Liver (tissue), 8 donors: ENCODE measurements at regions not wholly inside any gene's neighbourhood (a gene's known extent, or its start where the extent isn't known, plus 50 kb on each side); places are given as distances from the start of the nearest gene placed in this dataset.

Experiments
- DNase-seq: peaks from one replicate; pipeline ENCODE4 v3.0.0-alpha.2; 2017; ENCODE audit warnings: low spot score
- H3K27ac ChIP-seq, 2 donors: one replicate each; pipeline ENCODE4 v1.7.0; 2013; ENCODE audit warnings: inconsistent platforms in 2 of 2, low read length in 2 of 2, control low read depth in 1 of 2, low read depth in 1 of 2, mild to moderate bottlenecking in 1 of 2
- H3K27me3 ChIP-seq, 4 donors: one replicate each; pipeline versions ENCODE4 v1.6.1 to v1.7.0; 2013; ENCODE audit warnings: low read length in 3 of 4, inconsistent platforms in 1 of 4, mild to moderate bottlenecking in 1 of 4, moderate library complexity in 1 of 4; ENCODE audit not compliant: control insufficient read depth in 4 of 4, insufficient read depth in 4 of 4
- H3K36me3 ChIP-seq, 4 donors: one replicate each; pipeline versions ENCODE4 v1.6.1 to v1.7.0; 2013; ENCODE audit warnings: low read length in 3 of 4, mild to moderate bottlenecking in 3 of 4, low read depth in 1 of 4, moderate library complexity in 1 of 4; ENCODE audit not compliant: control insufficient read depth in 4 of 4, insufficient read depth in 3 of 4
- H3K4me1 ChIP-seq, 4 donors: one replicate each; pipeline versions ENCODE4 v1.6.1 to v1.7.0; 2013; ENCODE audit warnings: low read length in 3 of 4, mild to moderate bottlenecking in 3 of 4, moderate library complexity in 1 of 4; ENCODE audit not compliant: control insufficient read depth in 4 of 4, insufficient read depth in 4 of 4
- H3K4me3 ChIP-seq, 3 donors: one replicate each; pipeline versions ENCODE4 v1.6.1 to v1.7.0; 2013; ENCODE audit warnings: low read length in 3 of 3, control low read depth in 1 of 3, low read depth in 1 of 3, mild to moderate bottlenecking in 1 of 3
- H3K9ac ChIP-seq, 2 donors: one replicate each; pipeline ENCODE4 v1.7.0; 2013; ENCODE audit warnings: low read length in 2 of 2, mild to moderate bottlenecking in 2 of 2, moderate library complexity in 2 of 2, control low read depth in 1 of 2, low read depth in 1 of 2
- H3K9me3 ChIP-seq, 4 donors: one replicate each; pipeline versions ENCODE4 v1.6.1 to v1.7.0; 2013; ENCODE audit warnings: low read length in 3 of 4; ENCODE audit not compliant: control insufficient read depth in 4 of 4
- ATF3 ChIP-seq: IDR thresholded peaks from 2 replicates; pipeline ENCODE4 v1.6.1; 2016; ENCODE audit warnings: antibody characterized with exemption
- CTCF ChIP-seq: fragments of 150-350 bp; IDR thresholded peaks from 2 replicates; pipeline ENCODE4 v1.5.1; 2017; ENCODE audit warnings: improper control_type of control experiment, low read depth, low read length; ENCODE audit not compliant: missing input control
- EGR1 ChIP-seq, 2 donors: IDR thresholded peaks; 2 replicates each; pipeline ENCODE4 v1.6.1; 2016 to 2018; ENCODE audit warnings: antibody characterized with exemption in 2 of 2, low read depth in 2 of 2
- FOXA2 ChIP-seq: IDR thresholded peaks from 2 replicates; pipeline ENCODE4 v1.6.1; 2016; ENCODE audit warnings: antibody characterized with exemption
- GABPA ChIP-seq, 2 donors: IDR thresholded peaks in 1 of 2; conservative IDR thresholded peaks in 1 of 2; 2 replicates each; pipeline ENCODE4 v1.6.1; 2016; ENCODE audit warnings: antibody characterized with exemption in 2 of 2, mild to moderate bottlenecking in 1 of 2, moderate library complexity in 1 of 2
- HNF4A ChIP-seq, 2 donors: conservative IDR thresholded peaks; 2 replicates each; pipeline ENCODE4 v1.6.1; 2016; ENCODE audit warnings: antibody characterized with exemption in 2 of 2, mild to moderate bottlenecking in 2 of 2
- HNF4G ChIP-seq: IDR thresholded peaks from 2 replicates; pipeline ENCODE4 v1.6.1; 2016; ENCODE audit warnings: antibody characterized with exemption
- JUND ChIP-seq, 2 donors: IDR thresholded peaks; 2 replicates each; pipeline ENCODE4 v1.6.1; 2016; ENCODE audit warnings: antibody characterized with exemption in 2 of 2
- NR2F2 ChIP-seq: IDR thresholded peaks from 2 replicates; pipeline ENCODE4 v1.6.1; 2016; ENCODE audit warnings: antibody characterized with exemption
- RAD21 ChIP-seq, 2 donors: IDR thresholded peaks; 2 replicates each; pipeline ENCODE4 v1.6.1; 2016; ENCODE audit warnings: antibody characterized with exemption in 2 of 2, mild to moderate bottlenecking in 2 of 2
- RXRA ChIP-seq, 2 donors: IDR thresholded peaks; 2 replicates each; pipeline ENCODE4 v1.6.1; 2017 to 2018; ENCODE audit warnings: antibody characterized with exemption in 2 of 2, mild to moderate bottlenecking in 1 of 2
- SP1 ChIP-seq: IDR thresholded peaks from 2 replicates; pipeline ENCODE4 v1.6.1; 2018; ENCODE audit warnings: antibody characterized with exemption, mild to moderate bottlenecking
- WGBS: extraction: QIAGEN DNeasy Blood & Tissue Kit; methylation state at CpG from one replicate; pipeline ENCODE4 v1.1.7; 2013; 5-methylcytosine and 5-hydroxymethylcytosine counted together
- TF ChIP-seq, protein P1 (sequence below): IDR thresholded peaks from 2 replicates; pipeline ENCODE4 v1.6.1; 2016; ENCODE audit warnings: antibody characterized with exemption, mild to moderate bottlenecking
- TF ChIP-seq, protein P2 (sequence below): IDR thresholded peaks from 2 replicates; pipeline ENCODE4 v1.6.1; 2016; ENCODE audit warnings: antibody characterized with exemption
- TF ChIP-seq, protein P3 (sequence below): IDR thresholded peaks from 2 replicates; pipeline ENCODE4 v1.6.1; 2016; ENCODE audit warnings: antibody characterized with exemption
- donor health status: healthy.
- donor health status: healthy.
- donor health status: healthy.
- donor health status: healthy.
- donor health status: healthy.

DNA sequence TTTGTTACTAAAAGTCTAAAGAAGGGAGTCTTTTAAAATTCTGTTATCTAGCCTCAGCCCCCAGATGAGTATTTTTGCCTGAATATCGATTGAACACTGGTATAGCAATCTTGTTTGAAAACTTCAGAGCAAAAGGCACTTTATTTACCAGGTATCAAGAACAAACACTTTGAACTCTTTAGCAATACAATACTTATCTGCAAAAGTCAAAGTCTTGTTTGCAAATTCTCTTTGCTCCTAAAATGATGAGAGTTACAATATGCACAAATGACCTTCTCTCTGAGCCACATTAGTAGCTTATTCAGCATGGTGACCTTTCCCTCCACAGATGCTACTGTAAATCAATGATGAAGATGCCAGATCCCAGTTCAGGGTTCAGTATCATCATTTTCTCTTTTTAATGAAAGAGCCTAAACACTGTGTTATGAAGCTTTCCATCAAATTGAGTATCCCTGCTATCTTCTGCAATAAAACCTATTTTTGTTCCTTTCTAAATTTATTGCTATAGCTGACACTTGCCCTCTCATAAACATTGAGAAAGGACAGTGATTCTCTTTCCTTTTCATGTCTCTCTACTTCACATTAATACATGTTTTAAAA, 752.7 kb upstream of the MGAT4C start:
- Histone ChIP-seq H3K27me3 (no peaks in the 10 kb centered on the region), H3K4me1 (peaks cover 0 to 9% (median under 1%) of the 10 kb centered on the region in 4 donors), H3K9ac (no peak overlapping the region), H3K36me3 (no peaks in the 10 kb centered on the region), H3K4me3 (no peak overlapping the region), H3K27ac (no peak overlapping the region), H3K9me3 (no peaks in the 10 kb centered on the region)
- WGBS = 27% methylated on average over 1 of the region's 1 CpG
- no peak for TF ChIP-seq GABPA (IDR thresholded peaks at IDR 0.05 in 1 of 2, conservative IDR thresholded peaks at IDR 0.05 in 1 of 2)
- TF ChIP-seq, protein P1, sequence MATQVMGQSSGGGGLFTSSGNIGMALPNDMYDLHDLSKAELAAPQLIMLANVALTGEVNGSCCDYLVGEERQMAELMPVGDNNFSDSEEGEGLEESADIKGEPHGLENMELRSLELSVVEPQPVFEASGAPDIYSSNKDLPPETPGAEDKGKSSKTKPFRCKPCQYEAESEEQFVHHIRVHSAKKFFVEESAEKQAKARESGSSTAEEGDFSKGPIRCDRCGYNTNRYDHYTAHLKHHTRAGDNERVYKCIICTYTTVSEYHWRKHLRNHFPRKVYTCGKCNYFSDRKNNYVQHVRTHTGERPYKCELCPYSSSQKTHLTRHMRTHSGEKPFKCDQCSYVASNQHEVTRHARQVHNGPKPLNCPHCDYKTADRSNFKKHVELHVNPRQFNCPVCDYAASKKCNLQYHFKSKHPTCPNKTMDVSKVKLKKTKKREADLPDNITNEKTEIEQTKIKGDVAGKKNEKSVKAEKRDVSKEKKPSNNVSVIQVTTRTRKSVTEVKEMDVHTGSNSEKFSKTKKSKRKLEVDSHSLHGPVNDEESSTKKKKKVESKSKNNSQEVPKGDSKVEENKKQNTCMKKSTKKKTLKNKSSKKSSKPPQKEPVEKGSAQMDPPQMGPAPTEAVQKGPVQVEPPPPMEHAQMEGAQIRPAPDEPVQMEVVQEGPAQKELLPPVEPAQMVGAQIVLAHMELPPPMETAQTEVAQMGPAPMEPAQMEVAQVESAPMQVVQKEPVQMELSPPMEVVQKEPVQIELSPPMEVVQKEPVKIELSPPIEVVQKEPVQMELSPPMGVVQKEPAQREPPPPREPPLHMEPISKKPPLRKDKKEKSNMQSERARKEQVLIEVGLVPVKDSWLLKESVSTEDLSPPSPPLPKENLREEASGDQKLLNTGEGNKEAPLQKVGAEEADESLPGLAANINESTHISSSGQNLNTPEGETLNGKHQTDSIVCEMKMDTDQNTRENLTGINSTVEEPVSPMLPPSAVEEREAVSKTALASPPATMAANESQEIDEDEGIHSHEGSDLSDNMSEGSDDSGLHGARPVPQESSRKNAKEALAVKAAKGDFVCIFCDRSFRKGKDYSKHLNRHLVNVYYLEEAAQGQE = no peak
- TF ChIP-seq, protein P2, sequence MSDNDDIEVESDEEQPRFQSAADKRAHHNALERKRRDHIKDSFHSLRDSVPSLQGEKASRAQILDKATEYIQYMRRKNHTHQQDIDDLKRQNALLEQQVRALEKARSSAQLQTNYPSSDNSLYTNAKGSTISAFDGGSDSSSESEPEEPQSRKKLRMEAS = peak; percentile 20
- TF ChIP-seq CTCF = no peak
- TF ChIP-seq JUND (IDR thresholded peaks at IDR 0.05) = peak; percentile 12 to 80
- TF ChIP-seq ATF3 = peak; percentile 65
- TF ChIP-seq HNF4A (conservative IDR thresholded peaks at IDR 0.05) = peak; percentile 71 to 96
- TF ChIP-seq EGR1 (IDR thresholded peaks at IDR 0.05; ENCODE audit: low read depth in 2 of 2) = no peak
- peak; percentile 83 for TF ChIP-seq HNF4G
- peak in 1 of 2 donors; percentile 59 for TF ChIP-seq RAD21 (IDR thresholded peaks at IDR 0.05)
- TF ChIP-seq RXRA (IDR thresholded peaks at IDR 0.05) = peak in 1 of 2 donors; percentile 75
- TF ChIP-seq, protein P3, sequence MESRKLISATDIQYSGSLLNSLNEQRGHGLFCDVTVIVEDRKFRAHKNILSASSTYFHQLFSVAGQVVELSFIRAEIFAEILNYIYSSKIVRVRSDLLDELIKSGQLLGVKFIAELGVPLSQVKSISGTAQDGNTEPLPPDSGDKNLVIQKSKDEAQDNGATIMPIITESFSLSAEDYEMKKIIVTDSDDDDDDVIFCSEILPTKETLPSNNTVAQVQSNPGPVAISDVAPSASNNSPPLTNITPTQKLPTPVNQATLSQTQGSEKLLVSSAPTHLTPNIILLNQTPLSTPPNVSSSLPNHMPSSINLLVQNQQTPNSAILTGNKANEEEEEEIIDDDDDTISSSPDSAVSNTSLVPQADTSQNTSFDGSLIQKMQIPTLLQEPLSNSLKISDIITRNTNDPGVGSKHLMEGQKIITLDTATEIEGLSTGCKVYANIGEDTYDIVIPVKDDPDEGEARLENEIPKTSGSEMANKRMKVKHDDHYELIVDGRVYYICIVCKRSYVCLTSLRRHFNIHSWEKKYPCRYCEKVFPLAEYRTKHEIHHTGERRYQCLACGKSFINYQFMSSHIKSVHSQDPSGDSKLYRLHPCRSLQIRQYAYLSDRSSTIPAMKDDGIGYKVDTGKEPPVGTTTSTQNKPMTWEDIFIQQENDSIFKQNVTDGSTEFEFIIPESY = no peak
- TF ChIP-seq NR2F2 = peak; percentile 30
- TF ChIP-seq SP1 = peak; percentile 84
- peak; percentile 35 for TF ChIP-seq FOXA2
- no peak for DNase-seq

GRCh38 chr12:87001102-87001501, 744.9 kb upstream of the MGAT4C start:
- no peak overlapping the region for H3K9ac ChIP-seq
- H3K4me1 ChIP-seq = no peaks in the 10 kb centered on the region
- no peaks in the 10 kb centered on the region for H3K36me3 ChIP-seq
- no peak for TF ChIP-seq FOXA2
- peak; percentile 36 for TF ChIP-seq SP1
- TF ChIP-seq HNF4A (conservative IDR thresholded peaks at IDR 0.05) = peak in 1 of 2 donors; percentile 21
- no peak for DNase-seq
- no peak overlapping the region for H3K4me3 ChIP-seq
- H3K9me3 ChIP-seq = peaks cover 0 to 1% (median 0%) of the 10 kb centered on the region in 4 donors
- no peaks in the 10 kb centered on the region for H3K27me3 ChIP-seq
- 34% methylated on average over 1 of the region's 1 CpG for WGBS
- H3K27ac ChIP-seq = no peak overlapping the region
